Fibroblast of lung (primary cell): ENCODE measurements at regions not wholly inside any gene's neighbourhood (a gene's known extent, or its start where the extent isn't known, plus 50 kb on each side); places are given as distances from the start of the nearest gene placed in this dataset.

ENCODE experiments used
- DNase-seq, 2 donors: peaks; one replicate each; pipeline versions ENCODE4 v3.0.0 to v3.0.0-alpha.2; 2010; ENCODE audit warnings: low read depth in 2 of 2
- H2AFZ ChIP-seq: 2 replicates; pipeline ENCODE4 v1.5.1; 2012; ENCODE audit warnings: low read length, control low read depth, inconsistent platforms
- H3K27ac ChIP-seq: 2 replicates; pipeline ENCODE4 v1.5.1; 2011; ENCODE audit warnings: low read length, control low read depth; ENCODE audit not compliant: insufficient read depth
- H3K27me3 ChIP-seq: 2 replicates; pipeline ENCODE4 v1.5.1; 2011; ENCODE audit warnings: mild to moderate bottlenecking, low read length; ENCODE audit not compliant: control insufficient read depth, insufficient read depth
- H3K36me3 ChIP-seq: 2 replicates; pipeline ENCODE4 v1.5.1; 2011; ENCODE audit warnings: low read length; ENCODE audit not compliant: control insufficient read depth, insufficient read depth
- H3K4me1 ChIP-seq: 2 replicates; pipeline ENCODE4 v1.5.1; 2011; ENCODE audit warnings: low read length; ENCODE audit not compliant: control insufficient read depth, insufficient read depth; ENCODE audit errors: extremely low read depth
- H3K4me2 ChIP-seq: 2 replicates; pipeline ENCODE4 v1.5.1; 2011; ENCODE audit warnings: low read length, control low read depth; ENCODE audit not compliant: insufficient read depth; ENCODE audit errors: extremely low read depth
- H3K4me3 ChIP-seq, 4 experiments: fragments of 200-600 bp in 1 of 4; sonication (generic) in 1 of 4; replicated peaks in 1 of 4; 2 replicates each; pipeline ENCODE4 v1.5.1; 2011 to 2016; ENCODE audit warnings: low read length in 4 of 4, low read depth in 3 of 4, mild to moderate bottlenecking in 3 of 4, control low read depth in 2 of 4, inconsistent platforms in 1 of 4, mixed read lengths in 1 of 4; ENCODE audit not compliant: insufficient read depth in 1 of 4; ENCODE audit errors: control extremely low read depth in 1 of 4
- H3K79me2 ChIP-seq: 2 replicates; pipeline ENCODE4 v1.5.1; 2012; ENCODE audit warnings: mild to moderate bottlenecking, low read length, inconsistent platforms; ENCODE audit not compliant: control insufficient read depth, insufficient read depth
- H3K9ac ChIP-seq: 2 replicates; pipeline ENCODE4 v1.5.1; 2011; ENCODE audit warnings: mild to moderate bottlenecking, low read length, control low read depth; ENCODE audit not compliant: insufficient read depth
- H3K9me3 ChIP-seq: 2 replicates; pipeline ENCODE4 v1.5.1; 2012; ENCODE audit warnings: low read depth, low read length; ENCODE audit not compliant: control insufficient read depth, insufficient read depth
- H4K20me1 ChIP-seq: 2 replicates; pipeline ENCODE4 v1.5.1; 2011; ENCODE audit warnings: low read length; ENCODE audit not compliant: control insufficient read depth, insufficient read depth; ENCODE audit errors: extremely low read depth
- EZH2 ChIP-seq: IDR thresholded peaks from 2 replicates; pipeline ENCODE4 v1.5.1; 2012; ENCODE audit warnings: low read length, control low read depth, mild to moderate bottlenecking; ENCODE audit errors: missing control alignments
- TF ChIP-seq, protein P1 (sequence below), 2 donors: IDR thresholded peaks in 1 of 2; conservative IDR thresholded peaks in 1 of 2; 1 replicate in 1 of 2; 2 replicates in 1 of 2; pipeline ENCODE4 v1.5.1; 2011 to 2012; ENCODE audit warnings: low read length in 2 of 2, control low read depth in 1 of 2, inconsistent platforms in 1 of 2, low read depth in 1 of 2, mild to moderate bottlenecking in 1 of 2

DNA sequence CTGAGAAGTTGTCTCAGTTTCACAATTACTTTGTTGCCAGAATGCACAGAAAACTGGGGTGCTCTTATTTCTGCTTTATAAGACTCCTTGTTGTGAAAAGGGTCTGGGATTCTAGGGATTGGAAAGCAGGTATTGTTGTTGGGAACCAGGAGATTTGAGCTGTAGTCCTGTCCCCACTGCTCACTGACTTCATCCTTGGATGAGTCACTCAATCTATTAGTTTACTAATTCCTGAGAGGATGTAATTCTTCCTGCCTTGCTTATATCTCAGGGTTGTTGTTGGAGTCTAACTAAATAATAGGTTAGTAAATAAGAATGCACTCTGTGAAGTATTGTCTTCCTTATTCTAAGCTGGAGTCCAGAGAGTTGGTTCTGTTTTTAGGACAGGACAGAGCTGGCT, 172.5 kb upstream of the GALNT2 start:
- H3K9ac ChIP-seq = no peak overlapping the region
- DNase-seq = no peak
- no peak overlapping the region for H3K4me3 ChIP-seq
- no peaks in the 10 kb centered on the region for H3K9me3 ChIP-seq
- no peaks in the 10 kb centered on the region for H3K27me3 ChIP-seq
- H2AFZ ChIP-seq = no peak overlapping the region
- H3K27ac ChIP-seq = no peak overlapping the region
- TF ChIP-seq EZH2 = no peak
- TF ChIP-seq, protein P1, sequence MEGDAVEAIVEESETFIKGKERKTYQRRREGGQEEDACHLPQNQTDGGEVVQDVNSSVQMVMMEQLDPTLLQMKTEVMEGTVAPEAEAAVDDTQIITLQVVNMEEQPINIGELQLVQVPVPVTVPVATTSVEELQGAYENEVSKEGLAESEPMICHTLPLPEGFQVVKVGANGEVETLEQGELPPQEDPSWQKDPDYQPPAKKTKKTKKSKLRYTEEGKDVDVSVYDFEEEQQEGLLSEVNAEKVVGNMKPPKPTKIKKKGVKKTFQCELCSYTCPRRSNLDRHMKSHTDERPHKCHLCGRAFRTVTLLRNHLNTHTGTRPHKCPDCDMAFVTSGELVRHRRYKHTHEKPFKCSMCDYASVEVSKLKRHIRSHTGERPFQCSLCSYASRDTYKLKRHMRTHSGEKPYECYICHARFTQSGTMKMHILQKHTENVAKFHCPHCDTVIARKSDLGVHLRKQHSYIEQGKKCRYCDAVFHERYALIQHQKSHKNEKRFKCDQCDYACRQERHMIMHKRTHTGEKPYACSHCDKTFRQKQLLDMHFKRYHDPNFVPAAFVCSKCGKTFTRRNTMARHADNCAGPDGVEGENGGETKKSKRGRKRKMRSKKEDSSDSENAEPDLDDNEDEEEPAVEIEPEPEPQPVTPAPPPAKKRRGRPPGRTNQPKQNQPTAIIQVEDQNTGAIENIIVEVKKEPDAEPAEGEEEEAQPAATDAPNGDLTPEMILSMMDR (conservative IDR thresholded peaks at IDR 0.05 in 1 of 2, IDR thresholded peaks at IDR 0.05 in 1 of 2; ENCODE audit: low read depth in 1 of 2, low read length in 2 of 2) = no peak
- no peaks in the 10 kb centered on the region for H3K36me3 ChIP-seq
- H3K4me2 ChIP-seq = no peak overlapping the region
- no peaks in the 10 kb centered on the region for H4K20me1 ChIP-seq
- no peaks in the 10 kb centered on the region for H3K4me1 ChIP-seq
- H3K79me2 ChIP-seq = no peaks in the 10 kb centered on the region

DNA sequence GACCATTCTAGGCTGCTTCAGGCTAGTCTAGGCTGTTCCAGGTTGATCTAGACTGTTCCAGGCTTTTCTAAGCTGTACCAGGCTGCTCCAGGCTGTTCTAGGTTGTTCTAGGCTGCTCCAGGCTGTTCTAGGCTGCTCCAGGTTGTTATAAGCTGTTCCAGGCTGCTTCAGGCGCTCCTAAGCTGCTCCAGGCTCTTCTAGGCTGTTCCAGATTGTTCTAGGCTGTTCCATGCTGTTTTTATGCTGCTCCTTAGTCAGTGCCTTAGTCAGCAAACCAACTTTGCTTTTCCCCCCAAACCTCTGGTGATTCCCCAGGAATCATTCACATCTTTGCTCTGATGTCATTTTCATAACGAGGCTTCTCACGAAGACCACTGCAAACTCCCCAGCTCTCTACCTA, 171.4 kb upstream of the GALNT2 start:
- Histone ChIP-seq H3K27me3 (no peaks in the 10 kb centered on the region), H3K9me3 (no peaks in the 10 kb centered on the region), H3K27ac (no peak overlapping the region), H3K9ac (no peak overlapping the region), H3K4me3 (no peak overlapping the region), H3K36me3 (no peaks in the 10 kb centered on the region), H3K79me2 (no peaks in the 10 kb centered on the region), H4K20me1 (no peaks in the 10 kb centered on the region), H3K4me1 (no peaks in the 10 kb centered on the region), H2AFZ (no peak overlapping the region), H3K4me2 (no peak overlapping the region)
- TF ChIP-seq EZH2 = no peak
- TF ChIP-seq, protein P1 (conservative IDR thresholded peaks at IDR 0.05 in 1 of 2, IDR thresholded peaks at IDR 0.05 in 1 of 2; ENCODE audit: low read depth in 1 of 2, low read length in 2 of 2) = no peak
- no peak for DNase-seq

DNA sequence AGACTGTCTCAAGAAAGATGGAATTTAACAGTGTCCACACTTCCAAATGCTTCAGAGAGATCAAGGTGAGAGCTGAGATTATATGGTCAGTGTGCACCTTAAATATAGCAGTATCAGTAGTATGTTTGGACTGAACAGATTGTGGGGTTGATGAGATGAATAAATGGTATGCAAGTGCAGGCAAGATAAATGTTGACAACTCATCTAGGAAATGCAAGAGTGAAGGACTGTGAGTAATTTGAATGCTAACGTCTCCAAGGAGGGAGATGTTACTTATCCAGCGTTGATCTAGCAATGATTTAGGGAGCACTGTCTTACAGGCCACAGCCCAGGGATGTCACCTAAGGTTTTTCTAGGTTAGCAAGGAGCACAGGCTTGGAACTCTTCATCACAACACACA, 170.7 kb upstream of the GALNT2 start:
- no peak for DNase-seq
- Histone ChIP-seq H3K27ac (no peak overlapping the region), H3K79me2 (no peaks in the 10 kb centered on the region), H2AFZ (no peak overlapping the region), H3K9ac (no peak overlapping the region), H3K4me1 (no peaks in the 10 kb centered on the region), H3K27me3 (no peaks in the 10 kb centered on the region), H3K4me3 (no peak overlapping the region), H3K4me2 (no peak overlapping the region), H3K9me3 (no peaks in the 10 kb centered on the region), H3K36me3 (no peaks in the 10 kb centered on the region), H4K20me1 (no peaks in the 10 kb centered on the region)
- TF ChIP-seq EZH2 = no peak
- TF ChIP-seq, protein P1 (conservative IDR thresholded peaks at IDR 0.05 in 1 of 2, IDR thresholded peaks at IDR 0.05 in 1 of 2; ENCODE audit: low read depth in 1 of 2, low read length in 2 of 2) = no peak
